ENCODE measurements at regions not wholly inside any gene's neighbourhood (a gene's known extent, or its start where the extent isn't known, plus 50 kb on each side); places are given as distances from the start of the nearest gene placed in this dataset.
"Not testable (repeated sequence)": the region's sequence is repeated elsewhere in the genome, so short reads cannot be mapped to it uniquely, and the experiment has no call there.

GRCh38 chr20:48220033-48220633 is 434.9 kb upstream of the SULF2 start:
- TF ChIP-seq L3MBTL2 (conservative IDR thresholded peaks at IDR 0.05) (no peak), HDGF (IDR thresholded peaks at IDR 0.05; ENCODE audit: borderline replicate concordance) (no peak), SUZ12 (IDR thresholded peaks at IDR 0.05) (no peak), SP1 (IDR thresholded peaks at IDR 0.05) (no peak), TARDBP (IDR thresholded peaks at IDR 0.05) (no peak)
- CTCF ChIA-PET, result no interaction called here
- no peak for DNase-seq (ENCODE audit: extremely low spot score)
- POLR2A ChIA-PET, result no interaction called here

DNA sequence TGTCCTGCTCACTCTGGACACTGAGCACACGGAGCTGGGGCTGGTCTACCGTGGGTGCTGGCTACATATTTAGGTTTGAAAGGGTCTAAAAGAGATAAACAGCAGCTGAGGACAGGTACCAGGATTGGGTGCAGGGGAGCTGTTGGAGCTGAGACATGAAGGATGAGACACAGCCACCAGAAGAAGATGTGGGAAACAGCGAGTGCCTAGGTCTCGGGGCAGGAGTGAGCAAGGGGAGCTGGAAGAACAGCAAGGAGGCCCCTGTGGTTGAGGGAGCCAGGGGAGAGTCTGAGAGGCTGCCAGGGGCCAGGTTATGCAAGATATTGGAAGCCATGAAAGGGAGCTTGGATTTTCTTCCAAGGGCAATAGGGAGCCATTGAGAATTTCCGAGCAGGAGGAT is 434.0 kb upstream of the SULF2 start:
- CTCF ChIA-PET, result no interaction called here
- DNase-seq (ENCODE audit: extremely low spot score), result no peak
- TF ChIP-seq ZNF384 (IDR thresholded peaks at IDR 0.05), result no peak
- no peak for TF ChIP-seq SP1 (IDR thresholded peaks at IDR 0.05)
- TF ChIP-seq BHLHE40 (IDR thresholded peaks at IDR 0.05; ENCODE audit: borderline replicate concordance), result no peak
- TF ChIP-seq HDGF (IDR thresholded peaks at IDR 0.05; ENCODE audit: borderline replicate concordance), result no peak
- TF ChIP-seq FOXK2 (IDR thresholded peaks at IDR 0.05), result no peak
- TF ChIP-seq CTBP1 (IDR thresholded peaks at IDR 0.05; ENCODE audit: borderline replicate concordance), result no peak
- TF ChIP-seq ARNT (IDR thresholded peaks at IDR 0.05), result no peak
- TF ChIP-seq L3MBTL2 (conservative IDR thresholded peaks at IDR 0.05), result no peak
- TF ChIP-seq SUZ12 (IDR thresholded peaks at IDR 0.05), result no peak
- TF ChIP-seq ELF4 (IDR thresholded peaks at IDR 0.05), result no peak
- TF ChIP-seq LEF1 (IDR thresholded peaks at IDR 0.05; ENCODE audit: borderline replicate concordance), result no peak
- TF ChIP-seq TARDBP (IDR thresholded peaks at IDR 0.05), result no peak
- TF ChIP-seq FOXM1 (IDR thresholded peaks at IDR 0.05; ENCODE audit: borderline replicate concordance), result no peak
- TF ChIP-seq NFRKB (IDR thresholded peaks at IDR 0.05), result no peak
- no peak for TF ChIP-seq FOXA1 (IDR thresholded peaks at IDR 0.05)
- no peak for TF ChIP-seq PKNOX1 (IDR thresholded peaks at IDR 0.05)
- POLR2A ChIA-PET, result no interaction called here

GRCh38 chr20:48217190-48217589 is 431.9 kb upstream of the SULF2 start:
- no peak for DNase-seq (ENCODE audit: extremely low spot score)
- TF ChIP-seq FOXM1 (IDR thresholded peaks at IDR 0.05; ENCODE audit: borderline replicate concordance) (no peak), SUZ12 (IDR thresholded peaks at IDR 0.05) (no peak), TARDBP (IDR thresholded peaks at IDR 0.05) (no peak)
- ChIA-PET POLR2A (no interaction called here), CTCF (no interaction called here)

DNA sequence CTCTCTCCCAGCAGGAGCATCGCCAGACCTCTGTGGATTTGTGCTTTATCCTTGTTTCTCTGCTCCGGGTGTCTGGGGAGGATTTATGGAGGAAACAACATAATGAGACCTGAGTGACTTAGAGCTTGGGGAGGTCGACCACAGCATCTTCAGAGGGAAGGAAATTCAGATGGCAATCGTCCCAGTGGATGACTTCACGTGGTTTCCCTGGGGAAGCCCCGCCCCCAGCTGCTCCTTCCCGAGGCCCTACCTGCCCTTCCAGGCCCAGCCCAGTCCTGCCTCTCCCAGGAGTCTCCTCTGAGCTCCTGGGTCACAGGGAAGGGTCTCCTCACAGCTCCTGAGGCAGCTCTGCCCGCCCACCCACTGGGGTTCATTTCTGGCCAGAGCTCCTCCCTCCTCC is 430.3 kb upstream of the SULF2 start:
- CTCF ChIA-PET, result no interaction called here
- no peak for TF ChIP-seq L3MBTL2 (conservative IDR thresholded peaks at IDR 0.05)
- no peak for TF ChIP-seq FOXA1 (IDR thresholded peaks at IDR 0.05)
- no peak for TF ChIP-seq FOXK2 (IDR thresholded peaks at IDR 0.05)
- no peak for TF ChIP-seq ELF4 (IDR thresholded peaks at IDR 0.05)
- no peak for TF ChIP-seq ZNF384 (IDR thresholded peaks at IDR 0.05)
- no peak for TF ChIP-seq CTBP1 (IDR thresholded peaks at IDR 0.05; ENCODE audit: borderline replicate concordance)
- TF ChIP-seq SP1 (IDR thresholded peaks at IDR 0.05), result no peak
- TF ChIP-seq PKNOX1 (IDR thresholded peaks at IDR 0.05), result no peak
- no peak for TF ChIP-seq BHLHE40 (IDR thresholded peaks at IDR 0.05; ENCODE audit: borderline replicate concordance)
- no peak for TF ChIP-seq HDGF (IDR thresholded peaks at IDR 0.05; ENCODE audit: borderline replicate concordance)
- TF ChIP-seq LEF1 (IDR thresholded peaks at IDR 0.05; ENCODE audit: borderline replicate concordance), result no peak
- no peak for TF ChIP-seq ARNT (IDR thresholded peaks at IDR 0.05)
- TF ChIP-seq SUZ12 (IDR thresholded peaks at IDR 0.05), result no peak
- TF ChIP-seq TARDBP (IDR thresholded peaks at IDR 0.05), result no peak
- no peak for DNase-seq (ENCODE audit: extremely low spot score)
- POLR2A ChIA-PET, result no interaction called here

- POLR2A ChIA-PET, result no interaction called here
- DNase-seq (ENCODE audit: extremely low spot score), result no peak
- CTCF ChIA-PET, result no interaction called here
- no peak for TF ChIP-seq LEF1 (IDR thresholded peaks at IDR 0.05; ENCODE audit: borderline replicate concordance)
- TF ChIP-seq ZNF384 (IDR thresholded peaks at IDR 0.05), result no peak
- no peak for TF ChIP-seq NFRKB (IDR thresholded peaks at IDR 0.05)
- TF ChIP-seq ARNT (IDR thresholded peaks at IDR 0.05), result no peak
- TF ChIP-seq PKNOX1 (IDR thresholded peaks at IDR 0.05), result no peak
Measured at GRCh38 chr20:48214601-48215000, 429.3 kb upstream of the SULF2 start.

DNA sequence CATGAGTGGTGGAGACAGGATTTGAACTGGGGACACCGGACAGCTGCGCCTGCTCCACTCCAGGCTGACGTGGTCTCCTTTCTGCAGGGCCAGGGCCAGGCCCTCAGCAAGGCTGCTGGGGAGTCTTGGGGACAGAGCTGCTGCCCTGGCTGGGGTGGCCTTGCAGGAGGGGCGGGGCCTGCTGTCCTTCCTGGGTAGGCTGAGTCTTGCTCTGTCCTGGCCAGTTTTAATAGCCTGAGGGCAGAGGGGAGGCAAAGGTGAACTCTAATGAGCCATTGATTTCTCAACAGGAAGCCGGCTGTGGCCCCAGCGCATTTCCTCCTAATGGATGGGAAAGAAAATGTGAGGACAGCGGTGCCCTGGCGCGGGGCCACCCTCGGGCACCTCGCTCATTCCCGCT is 428.4 kb upstream of the SULF2 start:
- POLR2A ChIA-PET; CTCF ChIA-PET; DNase-seq (ENCODE audit: extremely low spot score): not testable (repeated sequence)

DNA sequence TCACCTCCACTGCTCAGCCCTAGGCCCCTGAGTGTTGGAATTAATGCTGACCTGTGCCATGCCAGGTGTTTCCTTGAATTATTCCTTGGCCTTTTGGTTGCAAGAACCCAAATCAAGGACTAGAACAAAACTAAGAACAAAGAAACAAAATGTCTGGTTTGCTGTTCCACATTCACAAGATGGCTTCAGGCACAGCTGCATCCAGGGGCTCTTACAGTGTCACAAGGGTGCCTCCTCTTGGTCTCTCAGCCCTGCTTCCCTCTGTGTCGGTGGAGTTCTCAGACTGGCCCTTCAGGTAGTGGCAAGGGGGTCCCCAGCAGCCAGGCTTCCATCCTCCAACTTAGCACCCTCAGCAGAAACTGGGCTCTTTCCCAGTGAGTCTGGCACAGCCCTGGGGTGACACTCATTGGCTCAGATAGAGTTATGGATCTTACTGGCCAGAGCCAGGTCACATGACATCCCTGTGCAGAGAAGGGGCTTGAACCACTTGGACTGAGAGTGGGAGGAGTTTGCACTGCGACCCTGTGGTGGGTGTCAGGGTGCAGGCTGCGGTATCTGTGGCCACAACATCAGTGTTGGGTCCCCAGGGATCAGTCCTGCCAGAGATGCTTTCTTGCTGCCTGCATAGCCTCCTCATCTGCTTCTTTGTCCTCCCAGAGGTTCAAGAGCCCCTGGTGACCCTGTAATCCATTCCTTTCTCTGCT is 427.7 kb upstream of the SULF2 start:
- CTCF ChIA-PET, result no interaction called here
- TF ChIP-seq FOXK2 (IDR thresholded peaks at IDR 0.05) (no peak), ELF4 (IDR thresholded peaks at IDR 0.05) (no peak), FOXM1 (IDR thresholded peaks at IDR 0.05; ENCODE audit: borderline replicate concordance) (no peak), NFRKB (IDR thresholded peaks at IDR 0.05) (no peak), CTBP1 (IDR thresholded peaks at IDR 0.05; ENCODE audit: borderline replicate concordance) (no peak), SP1 (IDR thresholded peaks at IDR 0.05) (no peak)
- no peak for DNase-seq (ENCODE audit: extremely low spot score)
- POLR2A ChIA-PET, result no interaction called here

All from HEK293T (cell line).